GM19468 (cell line): ENCODE measurements at regions not wholly inside any gene's neighbourhood (a gene's known extent, or its start where the extent isn't known, plus 50 kb on each side); places are given as distances from the start of the nearest gene placed in this dataset.

ENCODE experiments used
- ATAC-seq: cut with Tn5 transposase; IDR thresholded peaks from one replicate; pipeline ENCODE4 v1.9.1; 2021; ENCODE audit warnings: mild to moderate bottlenecking, moderate library complexity, moderate number of reproducible peaks; ENCODE audit not compliant: unreplicated experiment; ENCODE audit errors: extremely low read depth

DNA sequence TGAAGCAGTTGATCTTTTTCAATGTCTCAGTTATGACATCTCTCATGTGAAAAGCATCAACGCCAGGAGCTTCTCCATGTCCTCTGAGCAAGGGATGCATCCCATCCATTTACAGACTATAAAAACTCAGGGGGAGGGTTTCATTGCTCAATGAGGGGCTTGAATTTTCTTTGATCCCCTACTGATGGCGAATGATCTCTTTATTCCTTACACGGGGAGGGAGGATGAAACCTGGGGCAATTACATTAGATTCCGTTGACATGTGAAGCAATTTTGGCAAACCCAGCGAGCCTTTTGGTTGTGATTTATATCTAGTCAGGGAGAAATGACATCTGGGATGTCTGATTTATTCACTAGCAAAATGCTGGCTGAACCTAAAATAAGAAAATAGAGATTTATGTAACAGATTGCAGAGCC, 268.9 kb downstream of the HIVEP2 start:
- ATAC-seq: no peak

DNA sequence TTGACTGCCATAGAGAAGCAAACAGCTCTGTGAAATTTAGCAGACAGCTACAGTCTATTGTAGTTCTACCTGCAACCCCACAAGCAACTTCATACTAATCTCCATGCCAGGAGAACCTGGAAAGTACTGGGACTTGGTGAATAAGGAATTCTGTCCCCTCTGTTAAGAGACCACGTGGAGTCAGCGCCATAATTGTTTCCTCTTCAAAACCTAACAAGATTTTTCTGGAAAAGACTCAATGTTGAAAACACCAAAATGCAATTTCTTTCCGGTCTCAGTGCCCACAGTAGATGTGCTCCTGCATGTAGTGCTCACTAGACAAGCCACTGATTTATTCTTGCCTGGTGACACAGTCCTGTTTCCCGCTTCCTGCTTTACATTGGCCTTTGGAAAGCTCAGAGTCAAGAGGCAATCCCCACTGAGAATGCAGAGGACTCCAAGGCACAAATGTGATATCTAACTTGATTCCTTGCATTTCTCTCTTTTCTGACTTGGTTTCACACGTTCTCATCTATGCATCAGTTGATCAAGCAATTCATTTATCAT, 268.3 kb downstream of the HIVEP2 start:
- no peak for ATAC-seq

DNA sequence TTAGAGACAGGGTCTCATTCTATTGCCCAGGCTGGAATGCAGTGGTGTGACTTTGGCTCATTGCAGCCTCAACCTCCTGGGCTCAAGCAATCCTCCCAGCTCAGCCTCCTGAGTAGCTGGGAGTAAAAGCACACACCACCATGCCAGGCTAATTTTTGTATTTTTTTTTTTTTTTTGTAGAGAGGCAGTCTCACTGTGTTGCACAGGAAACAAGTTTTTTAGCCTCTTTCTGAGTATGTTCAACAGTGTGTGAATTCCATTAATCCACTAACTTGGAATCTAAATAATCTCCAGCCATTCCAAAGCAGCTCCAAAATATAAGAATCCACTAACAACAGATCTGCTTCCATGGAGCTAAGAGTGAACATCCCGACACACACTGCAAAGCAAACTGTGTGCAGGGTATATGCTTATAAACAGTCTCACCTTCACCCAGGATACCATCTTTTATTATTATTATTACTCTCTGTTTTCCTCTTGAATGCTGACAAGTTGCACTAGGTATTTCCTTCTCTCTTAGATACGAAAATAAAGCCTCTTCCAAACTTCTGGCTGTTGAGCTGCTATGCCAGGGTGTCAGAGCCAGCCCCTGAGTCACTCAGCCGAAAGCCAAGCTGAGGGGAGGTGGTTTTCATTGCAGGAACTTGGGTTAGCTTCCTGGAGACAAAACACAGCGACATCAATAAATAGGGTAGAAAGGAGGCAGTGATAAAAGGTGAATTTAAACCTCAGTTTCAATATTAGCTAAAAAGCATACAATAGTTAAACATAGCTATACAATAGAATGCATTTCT, 264.9 kb downstream of the HIVEP2 start:
- no peak for ATAC-seq

DNA sequence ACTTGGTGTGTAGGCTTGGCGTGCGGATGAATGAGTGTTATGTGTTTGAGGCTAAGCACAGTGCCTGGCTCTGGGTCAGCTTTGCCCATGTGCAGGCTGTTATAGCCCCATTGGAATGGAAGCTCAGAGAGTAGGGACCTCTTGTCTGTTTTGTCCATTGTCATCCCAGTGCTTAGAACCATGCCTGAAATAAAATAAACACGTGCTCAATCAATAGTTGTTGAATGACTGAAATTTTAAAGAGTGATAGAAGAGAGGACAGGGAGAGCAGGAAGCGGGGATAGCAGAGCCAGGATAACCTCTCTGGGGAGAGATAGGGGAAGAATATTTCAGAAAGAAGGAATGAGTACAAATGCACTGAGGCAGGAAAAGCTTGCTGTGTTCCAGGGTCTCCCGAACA, 263.9 kb downstream of the HIVEP2 start:
- no peak for ATAC-seq

DNA sequence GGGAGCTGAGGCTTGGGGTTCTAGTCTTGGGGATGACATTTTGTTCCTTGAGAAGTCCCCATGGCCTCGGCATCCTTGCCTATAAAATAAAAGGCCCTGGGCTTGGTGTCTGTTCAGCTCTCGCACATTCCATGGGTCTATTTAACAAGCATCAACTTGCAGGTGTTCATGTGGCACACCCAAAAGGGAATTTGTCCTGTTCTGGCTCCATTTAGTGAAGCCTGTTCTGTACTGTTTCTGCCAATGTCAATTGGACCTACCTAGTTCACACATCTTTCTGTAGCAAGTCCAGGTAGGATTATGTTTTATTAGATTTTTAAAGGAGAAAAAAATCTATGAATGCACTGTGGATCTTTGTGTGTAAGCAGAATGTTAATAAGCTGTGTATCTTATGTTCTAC, 262.0 kb downstream of the HIVEP2 start:
- no peak for ATAC-seq

DNA sequence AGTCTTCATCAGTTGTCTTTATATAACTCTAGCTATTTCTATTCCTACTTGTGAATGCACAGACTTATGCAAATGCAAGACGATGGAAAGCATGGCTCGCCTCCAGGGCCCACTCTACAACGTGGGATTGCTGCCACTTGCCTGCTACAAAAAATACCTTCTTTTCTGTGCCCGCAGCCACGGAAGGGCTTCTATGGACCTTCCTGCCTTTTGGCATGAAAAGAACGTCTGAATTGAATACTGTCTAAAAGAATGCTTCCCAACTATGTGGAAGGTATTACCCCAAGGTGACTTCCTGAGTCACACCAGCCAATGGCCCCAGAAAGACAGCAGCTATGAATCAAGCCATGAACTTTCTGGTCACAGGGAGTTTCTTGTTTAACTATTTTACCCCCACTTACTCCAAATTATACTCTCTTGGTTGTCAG, 261.2 kb downstream of the HIVEP2 start:
- ATAC-seq: no peak

DNA sequence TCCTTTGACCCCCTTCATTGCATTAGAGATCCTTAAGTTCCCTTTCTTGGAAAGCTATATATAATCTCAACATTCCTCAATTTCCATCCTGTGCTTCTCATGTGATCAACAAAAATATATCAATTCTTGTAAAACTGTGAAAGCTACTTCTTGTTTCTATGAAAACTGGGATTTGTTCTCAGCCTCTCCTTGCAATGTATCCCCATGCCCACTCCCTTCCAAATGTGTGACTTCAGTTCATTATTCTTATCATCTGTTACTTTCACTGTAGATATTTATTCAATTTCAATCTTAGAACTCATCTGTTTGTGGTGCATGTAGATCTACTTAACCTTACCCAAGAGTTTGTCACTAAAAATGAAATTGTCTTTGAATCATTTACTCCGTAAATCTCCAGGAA, 260.6 kb downstream of the HIVEP2 start:
- no peak for ATAC-seq

DNA sequence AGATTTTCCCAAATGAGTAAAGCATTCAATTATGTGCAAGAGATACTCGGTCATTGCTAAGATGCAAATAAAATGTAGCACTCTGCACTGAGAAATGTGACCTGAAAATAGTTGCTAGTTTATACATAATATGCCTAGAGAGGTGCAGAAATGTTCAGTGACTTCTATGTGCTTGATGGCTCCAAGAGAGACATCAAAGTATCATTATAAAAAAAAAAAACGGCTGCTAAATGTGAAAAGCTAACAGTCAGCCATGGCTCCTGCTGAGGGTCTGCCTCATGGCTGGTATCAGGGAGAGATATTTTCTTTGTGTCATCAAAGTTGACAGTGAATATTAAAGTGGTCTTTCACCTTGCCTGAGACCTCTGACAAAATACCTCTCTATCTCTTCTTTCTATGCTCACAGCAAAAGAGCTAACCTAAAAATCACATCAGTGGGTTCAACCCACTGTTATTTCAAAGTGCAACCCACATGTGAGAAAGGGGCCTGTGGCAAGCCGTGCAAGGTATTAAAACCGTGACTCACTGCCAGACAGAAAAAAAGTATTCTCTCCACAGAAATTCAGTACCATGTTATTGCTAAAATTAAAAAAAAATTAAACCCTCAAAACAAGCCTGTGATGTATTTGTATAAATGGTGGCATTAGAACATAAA, 259.0 kb downstream of the HIVEP2 start:
- ATAC-seq: no peak

DNA sequence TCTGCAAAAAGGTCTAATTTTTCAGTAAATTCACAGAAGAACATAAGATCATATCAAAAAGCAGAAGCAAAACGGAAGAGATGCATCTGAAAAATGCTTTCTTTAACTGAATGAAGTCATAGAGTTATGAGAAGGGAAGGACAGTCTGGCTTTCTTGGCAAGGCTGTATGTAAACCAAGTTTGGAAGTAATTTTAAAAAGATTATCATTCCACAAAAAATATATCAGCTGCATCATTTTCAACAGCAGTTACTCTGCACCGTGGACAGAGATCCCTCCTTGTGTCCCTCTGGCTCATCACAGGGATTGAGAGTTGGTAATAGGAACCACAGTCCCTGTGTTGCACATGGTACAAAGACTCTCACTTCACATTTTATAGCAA, 258.5 kb downstream of the HIVEP2 start:
- ATAC-seq: no peak

DNA sequence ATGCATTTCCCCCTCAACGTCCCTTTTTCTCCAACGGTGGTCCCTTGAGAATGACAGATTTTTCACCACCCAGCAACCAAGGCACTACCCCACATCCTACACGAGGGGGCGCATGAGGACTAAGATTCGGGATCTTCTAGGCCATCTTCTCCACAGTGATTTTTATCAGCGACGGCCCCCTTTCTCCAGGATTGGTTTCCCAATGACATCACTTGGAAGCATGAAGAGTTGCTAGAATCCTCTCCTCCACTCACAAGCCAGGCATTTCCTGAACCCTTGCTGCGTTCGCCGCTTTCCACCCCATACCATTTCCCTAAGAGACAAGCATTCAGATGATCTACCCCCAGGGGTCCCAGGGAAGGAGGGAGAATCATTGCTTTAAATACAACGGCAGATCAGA, 252.0 kb downstream of the HIVEP2 start:
- ATAC-seq: no peak

DNA sequence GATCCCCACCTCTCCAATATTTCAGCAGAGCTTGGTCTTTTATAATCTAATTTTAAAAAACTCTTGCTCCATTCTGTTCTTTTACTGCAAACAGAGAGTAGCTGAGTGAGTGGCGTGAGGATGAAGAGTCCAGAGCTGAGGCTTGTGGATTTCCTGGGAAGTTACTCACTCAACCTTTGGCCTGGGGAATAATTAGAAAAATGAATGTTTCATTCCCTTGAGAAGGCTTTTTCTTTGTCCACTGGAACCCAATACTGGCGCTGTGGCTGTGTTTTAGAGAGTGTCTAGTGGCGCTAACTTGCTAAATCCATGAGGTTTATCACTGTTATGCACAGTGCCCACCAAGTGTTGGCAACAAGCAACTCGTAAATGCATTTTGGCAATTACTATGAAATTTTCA, 251.5 kb downstream of the HIVEP2 start:
- no peak for ATAC-seq

DNA sequence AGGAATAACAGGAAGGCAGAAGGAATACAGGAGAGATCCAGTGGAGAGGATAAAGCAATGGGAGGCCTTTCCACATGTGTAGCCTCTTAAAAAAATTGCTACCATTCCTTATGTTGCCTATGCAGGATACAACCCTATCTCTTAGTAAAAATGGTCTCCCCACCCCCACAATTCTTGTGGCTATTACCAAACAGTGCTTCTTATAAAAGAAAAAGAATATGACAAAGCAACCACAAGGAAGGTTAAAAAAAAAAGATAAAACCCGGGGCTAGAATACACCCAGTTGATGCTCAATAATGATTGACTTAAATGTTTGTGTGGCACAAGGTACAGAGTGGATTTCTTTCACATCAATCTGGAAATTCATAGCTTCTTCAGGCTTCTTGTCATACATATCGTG, 250.9 kb downstream of the HIVEP2 start:
- ATAC-seq: no peak

DNA sequence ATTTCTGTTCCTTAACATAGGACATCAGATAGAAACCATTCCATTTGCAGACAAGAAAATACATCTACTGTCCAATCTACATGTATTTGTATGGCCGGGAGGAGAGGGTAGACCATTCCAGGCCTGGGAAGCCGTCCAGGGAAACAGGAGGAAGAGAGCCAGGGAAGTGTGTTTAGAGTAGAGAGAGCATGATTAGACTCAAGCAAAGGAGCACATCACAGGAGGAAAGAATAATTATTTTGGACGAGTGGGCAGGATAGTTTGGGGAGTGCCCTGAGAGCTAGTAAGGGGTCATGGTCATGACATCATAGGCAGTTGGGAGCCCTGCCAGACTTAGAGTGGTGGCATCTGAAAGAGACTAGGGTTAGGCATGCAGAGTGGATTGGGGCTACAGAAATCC, 250.0 kb downstream of the HIVEP2 start:
- no peak for ATAC-seq

DNA sequence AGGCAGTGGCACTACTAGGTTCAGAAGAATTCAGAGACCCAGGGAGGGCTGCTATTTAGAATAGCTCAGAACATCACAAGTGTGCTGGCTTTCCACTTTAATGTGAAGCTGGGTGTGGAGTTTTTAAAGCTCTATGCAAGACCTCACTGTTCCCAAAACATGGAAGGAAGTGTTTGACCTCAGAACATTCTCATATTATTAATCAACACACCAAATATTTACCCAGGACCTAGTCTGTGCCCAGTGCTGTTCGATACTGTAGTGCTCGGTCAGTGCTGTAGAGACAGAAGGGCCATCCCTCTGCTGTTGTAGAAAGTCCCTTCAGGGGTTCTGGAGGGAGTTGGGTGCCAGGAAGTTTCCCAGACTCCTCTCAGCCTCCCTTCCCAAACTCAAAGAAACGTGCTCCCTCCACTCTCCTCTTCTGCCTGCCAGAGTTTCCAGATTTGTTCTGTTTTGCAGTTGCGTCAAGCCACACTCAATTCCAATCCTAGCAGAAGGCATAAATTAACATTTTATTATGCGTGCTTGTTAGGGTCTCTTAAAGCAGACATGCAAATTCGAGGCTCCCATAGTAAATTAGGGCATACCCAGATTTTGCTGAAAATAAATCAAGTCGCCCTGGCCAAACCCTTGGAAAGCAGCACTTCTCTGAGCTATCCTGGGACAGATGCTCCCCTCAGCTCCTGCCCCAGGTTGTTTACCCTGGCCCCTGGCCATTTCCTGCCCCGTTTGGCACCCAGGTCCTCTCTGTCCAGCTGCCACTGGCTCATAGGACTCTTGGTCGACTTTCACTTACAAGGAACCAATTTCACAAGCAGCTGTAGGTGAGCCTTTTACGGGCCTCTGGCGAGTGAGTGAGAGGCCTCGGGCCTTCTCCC, 248.6 kb downstream of the HIVEP2 start:
- no peak for ATAC-seq

DNA sequence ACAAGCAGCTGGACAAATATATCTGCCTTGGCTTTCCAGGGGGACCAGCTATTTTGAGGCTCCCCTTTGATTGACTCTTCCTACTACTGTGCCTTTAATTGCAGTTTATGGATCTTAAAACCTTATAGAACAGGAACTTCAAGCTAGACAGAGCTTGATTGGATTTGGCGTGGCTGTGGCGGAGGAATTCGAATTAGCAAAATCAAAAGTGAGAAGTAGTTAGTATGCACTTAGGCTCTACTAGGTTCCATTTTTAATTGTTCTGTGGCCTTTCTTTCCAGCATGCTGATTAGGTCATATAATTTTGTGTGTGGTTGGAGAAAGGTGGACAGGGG, 248.0 kb downstream of the HIVEP2 start:
- ATAC-seq: no peak

DNA sequence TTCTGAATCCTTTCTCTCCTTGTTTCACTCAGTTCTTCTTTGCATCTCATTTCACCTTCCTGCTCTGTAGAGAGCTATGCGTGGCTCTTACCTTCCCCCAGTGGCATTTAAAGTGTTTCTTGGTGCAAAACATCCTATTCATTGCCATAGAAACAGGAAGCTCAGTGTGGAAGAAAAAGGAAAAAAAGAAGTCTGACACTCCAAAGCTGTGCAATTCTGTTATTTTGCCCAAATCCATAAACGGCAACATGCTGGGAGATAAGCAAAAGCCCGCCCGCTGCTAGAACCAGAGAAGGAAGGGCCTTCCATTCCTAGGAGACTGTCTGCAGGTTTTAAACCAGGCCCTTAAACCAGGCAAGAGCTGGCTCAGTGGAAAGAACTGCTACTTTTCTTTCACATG, 247.1 kb downstream of the HIVEP2 start:
- no peak for ATAC-seq

DNA sequence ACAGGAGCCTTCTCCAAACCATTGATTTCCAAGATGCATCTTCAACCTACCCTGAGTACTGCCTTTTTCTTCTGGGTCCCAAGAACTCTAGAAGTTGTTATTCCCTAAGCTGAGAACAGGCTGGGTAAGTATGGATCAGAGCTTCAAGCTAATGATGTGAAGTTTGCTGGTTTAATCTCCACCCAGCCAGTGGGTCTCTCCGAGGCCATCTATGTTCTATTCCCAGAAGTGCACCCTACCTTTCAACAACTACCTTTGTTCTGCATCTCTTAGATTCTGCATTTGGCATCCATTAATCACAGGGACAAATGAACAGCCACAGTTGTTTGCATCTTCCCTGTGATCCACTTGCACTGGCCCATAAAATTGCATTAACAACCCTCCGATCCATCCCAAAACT, 246.2 kb downstream of the HIVEP2 start:
- no peak for ATAC-seq

DNA sequence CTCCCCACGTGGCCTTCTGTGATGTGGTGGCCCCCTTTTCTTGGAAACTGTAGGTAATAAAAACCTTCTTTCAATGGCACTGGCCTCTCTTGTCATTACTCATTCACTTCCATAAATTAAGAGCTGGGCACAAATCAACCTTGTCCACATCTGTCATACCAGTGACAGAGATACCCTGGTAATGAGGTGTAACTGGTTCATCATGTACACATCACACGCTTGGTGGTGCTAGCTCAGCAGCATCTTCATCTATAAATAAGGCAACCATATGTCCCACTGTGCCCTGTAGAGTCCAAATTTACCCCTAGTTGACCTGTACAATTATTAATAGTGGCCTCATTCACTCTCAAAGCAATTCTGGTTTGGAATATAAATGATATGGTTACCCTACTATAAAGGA, 245.6 kb downstream of the HIVEP2 start:
- no peak for ATAC-seq

DNA sequence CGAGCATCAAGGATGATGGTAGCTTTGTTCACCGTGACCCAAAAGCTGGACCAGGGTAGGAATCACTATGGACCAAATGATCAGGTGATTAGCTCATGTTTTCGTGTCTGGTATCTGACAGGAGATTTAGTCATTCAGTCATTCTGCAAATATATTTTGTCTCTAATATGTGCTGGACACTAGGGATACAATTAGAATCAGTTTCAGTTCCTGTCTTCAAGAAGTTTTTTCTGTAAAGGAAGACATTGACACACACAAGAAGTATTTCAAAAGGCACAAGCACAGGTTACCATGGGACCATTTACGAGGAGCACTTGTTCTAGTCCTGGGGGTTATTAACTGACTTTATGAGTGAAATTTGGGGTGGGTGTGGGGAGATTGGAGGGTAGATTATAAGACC, 244.9 kb downstream of the HIVEP2 start:
- ATAC-seq: no peak

DNA sequence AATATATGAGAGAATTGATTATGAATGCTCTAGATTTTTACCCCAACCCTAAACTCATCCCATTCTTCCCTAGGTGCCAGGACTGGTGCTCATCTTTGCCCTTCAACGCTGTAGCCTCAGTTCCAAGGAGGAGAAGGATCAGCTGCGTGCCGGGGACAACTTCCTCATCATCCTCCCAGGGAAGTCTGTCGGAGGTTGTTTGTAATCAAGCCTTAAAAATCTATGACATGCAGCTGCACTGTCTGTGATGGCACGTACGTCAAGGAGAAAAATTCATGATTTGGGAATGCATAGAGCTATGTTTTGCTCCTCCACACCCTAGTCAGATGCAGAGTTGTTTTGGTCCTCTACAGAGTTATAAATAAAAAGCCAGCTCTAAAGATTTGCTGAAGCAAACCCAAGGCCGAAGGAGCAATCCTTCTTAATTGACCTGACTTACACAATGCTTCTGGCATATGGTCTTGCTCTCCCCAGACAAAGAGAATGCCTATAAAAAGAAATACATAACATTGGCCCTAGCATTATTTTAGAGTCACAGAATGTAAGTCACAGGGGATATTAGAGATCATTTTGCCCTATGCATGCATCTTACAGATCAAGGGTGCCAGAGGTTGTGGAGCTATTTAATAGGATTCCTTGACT, 244.2 kb downstream of the HIVEP2 start:
- no peak for ATAC-seq
